ENCODE measurements at regions not wholly inside any gene's neighbourhood (a gene's known extent, or its start where the extent isn't known, plus 50 kb on each side); places are given as distances from the start of the nearest gene placed in this dataset.

DNA sequence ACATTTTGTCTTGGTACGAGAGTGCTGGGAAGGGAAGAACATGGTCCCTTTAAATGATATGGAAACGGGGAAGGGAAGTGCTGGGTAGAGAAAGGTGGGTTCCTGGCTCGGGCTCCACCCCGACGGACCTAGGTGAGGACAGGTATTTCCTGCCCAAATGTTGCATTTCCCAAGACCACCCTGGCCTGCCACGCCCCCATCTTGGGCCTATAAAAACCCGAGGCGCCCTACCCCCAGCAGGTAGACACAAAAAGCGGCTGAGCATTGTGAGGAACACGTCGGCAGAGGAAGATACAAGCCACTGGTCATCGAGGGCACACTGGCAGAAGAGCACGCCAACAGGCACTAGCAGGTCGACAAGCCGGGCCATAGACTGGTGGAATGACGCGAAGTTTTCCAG, 99.4 kb downstream of the AASDHPPT start:
- H2BK5ac ChIP-seq (ENCODE audit: insufficient read length, low read length) = no peak overlapping the region
- H3K4ac ChIP-seq (ENCODE audit: low read depth, low read length) = no peak overlapping the region
- no peaks in the 10 kb centered on the region for H3K23me2 ChIP-seq (ENCODE audit: insufficient read length, low read depth, low read length, poor library complexity, severe bottlenecking)
- no peak overlapping the region for H3K14ac ChIP-seq (ENCODE audit: insufficient read depth, low read length)
- Mint-ChIP-seq H3K27me3 (ENCODE audit: low read depth) (no peaks in the 10 kb centered on the region), H3K4me3 (no peak overlapping the region), H3K9me3 (peaks cover 2 to 13% of the 10 kb centered on the region in 2 experiments; a peak in 4 of 5 replicates), H3K4me1 (peaks cover 7 to 10% of the 10 kb centered on the region in 2 experiments), H3K27ac (no peak overlapping the region), H3K36me3 (ENCODE audit: insufficient read depth in 1 of 3, low read depth in 3 of 3) (peaks cover 2 to 6% (median 5%) of the 10 kb centered on the region in 3 experiments; a peak in 4 of 7 replicates)
- no peaks in the 10 kb centered on the region for H3K27me3 ChIP-seq (ENCODE audit: insufficient read depth, low read length)
- H2AFZ ChIP-seq (ENCODE audit: low read length) = no peak overlapping the region
- no peak overlapping the region for H3K27ac ChIP-seq (ENCODE audit: insufficient read length, low read depth, low read length)
- TF ChIP-seq, protein P1, sequence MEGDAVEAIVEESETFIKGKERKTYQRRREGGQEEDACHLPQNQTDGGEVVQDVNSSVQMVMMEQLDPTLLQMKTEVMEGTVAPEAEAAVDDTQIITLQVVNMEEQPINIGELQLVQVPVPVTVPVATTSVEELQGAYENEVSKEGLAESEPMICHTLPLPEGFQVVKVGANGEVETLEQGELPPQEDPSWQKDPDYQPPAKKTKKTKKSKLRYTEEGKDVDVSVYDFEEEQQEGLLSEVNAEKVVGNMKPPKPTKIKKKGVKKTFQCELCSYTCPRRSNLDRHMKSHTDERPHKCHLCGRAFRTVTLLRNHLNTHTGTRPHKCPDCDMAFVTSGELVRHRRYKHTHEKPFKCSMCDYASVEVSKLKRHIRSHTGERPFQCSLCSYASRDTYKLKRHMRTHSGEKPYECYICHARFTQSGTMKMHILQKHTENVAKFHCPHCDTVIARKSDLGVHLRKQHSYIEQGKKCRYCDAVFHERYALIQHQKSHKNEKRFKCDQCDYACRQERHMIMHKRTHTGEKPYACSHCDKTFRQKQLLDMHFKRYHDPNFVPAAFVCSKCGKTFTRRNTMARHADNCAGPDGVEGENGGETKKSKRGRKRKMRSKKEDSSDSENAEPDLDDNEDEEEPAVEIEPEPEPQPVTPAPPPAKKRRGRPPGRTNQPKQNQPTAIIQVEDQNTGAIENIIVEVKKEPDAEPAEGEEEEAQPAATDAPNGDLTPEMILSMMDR (conservative IDR thresholded peaks at IDR 0.05) = no peak
- no peak overlapping the region for H3K18ac ChIP-seq (ENCODE audit: insufficient read length, low read depth, low read length)
- no peak overlapping the region for H2BK12ac ChIP-seq (ENCODE audit: insufficient read length, low read depth, low read length)
- H3K9me3 ChIP-seq (ENCODE audit: control insufficient read depth, low read depth, low read length) = no peaks in the 10 kb centered on the region
- no peak for DNase-seq
- no peak overlapping the region for H2BK120ac ChIP-seq (ENCODE audit: low read depth, low read length, poor library complexity, severe bottlenecking)
- H3K9ac ChIP-seq (ENCODE audit: extremely low read depth, insufficient read length, low read length) = no peak overlapping the region
- no peaks in the 10 kb centered on the region for H4K20me1 ChIP-seq (ENCODE audit: control insufficient read depth, insufficient read depth, insufficient read length)
- H2BK20ac ChIP-seq (ENCODE audit: low read depth, low read length, poor library complexity, severe bottlenecking) = no peak overlapping the region
- no peaks in the 10 kb centered on the region for H3K79me2 ChIP-seq (ENCODE audit: insufficient read depth, low read length)
- no peak overlapping the region for H4K8ac ChIP-seq (replicated peaks; ENCODE audit: insufficient read length, low read depth, low read length)
- WGBS (ENCODE audit: extremely low coverage, insufficient read length, low lambda C conversion rate) = no CpG with 5 or more reads among the region's 17 CpGs
- no peak overlapping the region for H4K5ac ChIP-seq (ENCODE audit: insufficient read length, low read depth, low read length)
- H3K23ac ChIP-seq (ENCODE audit: insufficient read length, low read depth, low read length) = no peak overlapping the region
- H3K79me1 ChIP-seq (ENCODE audit: insufficient read depth, low read depth, low read length, poor library complexity, severe bottlenecking) = no peaks in the 10 kb centered on the region
- H3K56ac ChIP-seq (ENCODE audit: insufficient read length, low read depth, low read length) = no peak overlapping the region
- H3T11ph ChIP-seq (ENCODE audit: low read length) = no peak overlapping the region
- no peak overlapping the region for H3K4me2 ChIP-seq (ENCODE audit: insufficient read depth, insufficient read length, low read length)
- no peak overlapping the region for H4K91ac ChIP-seq (ENCODE audit: insufficient read length, low read depth, low read length)
- H2AK5ac ChIP-seq (ENCODE audit: insufficient read length, low read length) = no peak overlapping the region
- H2BK15ac ChIP-seq (ENCODE audit: low read depth, low read length) = no peak overlapping the region
- no peaks in the 10 kb centered on the region for H3K4me1 ChIP-seq (ENCODE audit: insufficient read depth, low read length)

Measured in H9 (cell line).